Gastrocnemius medialis (tissue), 4 donors: ENCODE measurements at regions not wholly inside any gene's neighbourhood (a gene's known extent, or its start where the extent isn't known, plus 50 kb on each side); places are given as distances from the start of the nearest gene placed in this dataset.

ENCODE experiments used
- ATAC-seq, 2 donors: fragments of 150-250 bp; one replicate each; pipeline ENCODE4 v1.9.1; 2016
- DNase-seq, 2 donors: peaks; one replicate each; pipeline ENCODE4 v3.0.0-alpha.2; 2019
- H3K27ac ChIP-seq, 4 donors: fragments of 200-600 bp; sonication (generic); 1 replicate in 1 of 4; 2 replicates in 3 of 4; pipeline ENCODE4 v1.5.1; 2016 to 2018; ENCODE audit warnings: mild to moderate bottlenecking in 2 of 4, moderate library complexity in 1 of 4
- H3K27me3 ChIP-seq, 3 donors: fragments of 200-600 bp; sonication (generic) in 2 of 3; 1 replicate in 1 of 3; 2 replicates in 2 of 3; pipeline versions ENCODE4 v1.5.1 to v1.6.0; 2016 to 2019; ENCODE audit warnings: mild to moderate bottlenecking in 1 of 3, moderate library complexity in 1 of 3
- H3K36me3 ChIP-seq, 2 donors: fragments of 200-600 bp; sonication (generic) in 1 of 2; one replicate each; pipeline ENCODE4 v1.5.1; 2017 to 2018
- H3K4me1 ChIP-seq, 2 donors: fragments of 200-600 bp; sonication (generic) in 1 of 2; one replicate each; pipeline ENCODE4 v1.5.1; 2016 to 2017; ENCODE audit warnings: mild to moderate bottlenecking in 2 of 2
- H3K4me3 ChIP-seq, 4 donors: fragments of 200-600 bp; sonication (generic) in 3 of 4; 1 replicate in 1 of 4; 2 replicates in 3 of 4; pipeline ENCODE4 v1.5.1; 2016 to 2019; ENCODE audit warnings: mild to moderate bottlenecking in 2 of 4
- H3K9me3 ChIP-seq, 3 donors: fragments of 200-600 bp; sonication (generic) in 2 of 3; 1 replicate in 1 of 3; 2 replicates in 2 of 3; pipeline ENCODE4 v1.5.1; 2016 to 2019
- POLR2A ChIP-seq, 2 donors: fragments of 450-650 bp; IDR thresholded peaks; one replicate each; pipeline ENCODE4 v1.6.1; 2017; ENCODE audit warnings: antibody characterized with exemption in 2 of 2, mild to moderate bottlenecking in 2 of 2, moderate library complexity in 2 of 2
- in situ Hi-C, 4 donors: fragments of 200-750 bp; cut with MboI; loops; one replicate each; pipeline versions ENCODE4 v1.15.0 to v1.8.0; 2017; ENCODE audit warnings: low sequenced_read_pairs in 4 of 4
- intact Hi-C: fragments of 100-400 bp; cut with DNase I; formaldehyde crosslinking; loops from one replicate; pipeline ENCODE4 v1.15.1; 2023; ENCODE audit warnings: low total_unique reads
- TF ChIP-seq, protein P1 (sequence below), 5 experiments: fragments of 450-650 bp in 3 of 5; fragments of 200-600 bp in 2 of 5; sonication (generic) in 2 of 5; IDR thresholded peaks in 4 of 5; conservative IDR thresholded peaks in 1 of 5; 1 replicate in 4 of 5; 2 replicates in 1 of 5; pipeline ENCODE4 v1.5.1; 2016 to 2019; ENCODE audit warnings: antibody characterized with exemption in 5 of 5, mild to moderate bottlenecking in 3 of 5, moderate library complexity in 3 of 5

DNA sequence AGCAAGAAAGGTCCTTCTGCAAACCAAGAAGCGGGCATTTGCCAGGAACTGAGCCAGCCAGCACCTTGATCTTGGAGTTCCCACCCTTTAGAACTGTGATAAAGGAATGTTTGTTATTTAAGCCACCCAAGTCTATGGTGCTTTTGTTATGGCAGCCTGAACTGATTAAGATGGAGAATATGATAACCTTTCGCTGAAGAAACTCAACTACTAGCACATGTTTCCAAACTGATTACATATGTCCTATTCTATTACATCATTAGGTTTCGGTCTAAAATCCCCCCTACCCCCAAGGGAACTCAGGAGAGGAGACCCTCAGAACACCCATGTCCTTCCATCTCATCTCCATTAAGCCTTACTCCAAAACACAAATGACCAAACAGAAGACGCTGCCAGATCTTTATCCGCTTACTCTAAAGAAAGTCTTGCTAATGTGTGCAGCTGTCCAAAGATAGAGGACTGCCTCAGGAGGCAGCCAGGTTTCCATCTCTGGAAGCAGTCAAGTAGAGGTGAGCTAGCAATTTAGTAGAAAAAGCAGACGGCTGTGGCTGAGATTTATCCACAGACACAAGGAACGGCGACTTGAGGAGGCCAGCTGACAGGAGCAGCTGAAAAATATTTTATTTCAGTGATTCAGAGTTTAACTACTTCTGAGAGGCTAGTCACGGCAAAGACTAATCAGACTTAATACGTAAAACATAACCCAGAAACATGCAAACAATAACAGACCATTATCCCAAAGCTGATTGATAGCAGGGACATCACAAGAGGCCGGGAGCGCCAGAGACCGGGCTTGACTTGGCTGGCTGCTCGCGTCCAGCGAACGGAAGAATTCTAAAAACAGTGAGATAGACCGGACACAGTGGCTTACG is 611.4 kb upstream of the CDH5 start:
- TF ChIP-seq, protein P1, sequence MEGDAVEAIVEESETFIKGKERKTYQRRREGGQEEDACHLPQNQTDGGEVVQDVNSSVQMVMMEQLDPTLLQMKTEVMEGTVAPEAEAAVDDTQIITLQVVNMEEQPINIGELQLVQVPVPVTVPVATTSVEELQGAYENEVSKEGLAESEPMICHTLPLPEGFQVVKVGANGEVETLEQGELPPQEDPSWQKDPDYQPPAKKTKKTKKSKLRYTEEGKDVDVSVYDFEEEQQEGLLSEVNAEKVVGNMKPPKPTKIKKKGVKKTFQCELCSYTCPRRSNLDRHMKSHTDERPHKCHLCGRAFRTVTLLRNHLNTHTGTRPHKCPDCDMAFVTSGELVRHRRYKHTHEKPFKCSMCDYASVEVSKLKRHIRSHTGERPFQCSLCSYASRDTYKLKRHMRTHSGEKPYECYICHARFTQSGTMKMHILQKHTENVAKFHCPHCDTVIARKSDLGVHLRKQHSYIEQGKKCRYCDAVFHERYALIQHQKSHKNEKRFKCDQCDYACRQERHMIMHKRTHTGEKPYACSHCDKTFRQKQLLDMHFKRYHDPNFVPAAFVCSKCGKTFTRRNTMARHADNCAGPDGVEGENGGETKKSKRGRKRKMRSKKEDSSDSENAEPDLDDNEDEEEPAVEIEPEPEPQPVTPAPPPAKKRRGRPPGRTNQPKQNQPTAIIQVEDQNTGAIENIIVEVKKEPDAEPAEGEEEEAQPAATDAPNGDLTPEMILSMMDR (IDR thresholded peaks at IDR 0.05 in 4 of 5, conservative IDR thresholded peaks at IDR 0.05 in 1 of 5) = no peak
- TF ChIP-seq POLR2A (IDR thresholded peaks at IDR 0.05) = no peak

DNA sequence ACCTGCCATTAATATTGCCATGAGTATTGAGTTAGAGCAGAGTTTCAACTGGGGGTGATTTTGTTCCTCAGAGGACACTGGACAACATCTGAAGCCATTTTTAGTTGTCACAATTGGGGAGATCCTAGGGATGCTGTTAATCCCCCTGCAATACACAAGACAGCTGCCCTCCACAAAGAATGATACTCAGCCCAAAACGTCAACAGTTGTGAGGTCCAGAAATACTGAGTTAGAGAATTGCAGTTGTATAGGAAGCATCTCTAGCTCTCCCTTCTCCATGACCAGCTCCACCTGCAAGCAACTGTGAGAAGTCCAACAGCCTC is 614.0 kb upstream of the CDH5 start:
- no peak for TF ChIP-seq POLR2A (IDR thresholded peaks at IDR 0.05)
- TF ChIP-seq, protein P1 (IDR thresholded peaks at IDR 0.05 in 4 of 5, conservative IDR thresholded peaks at IDR 0.05 in 1 of 5) = no peak
- DNase-seq (no peak), ATAC-seq (no peak)
- Histone ChIP-seq H3K27me3 (no peaks in the 10 kb centered on the region), H3K27ac (no peak overlapping the region), H3K36me3 (no peaks in the 10 kb centered on the region), H3K4me3 (no peak overlapping the region), H3K4me1 (peaks cover 0 to 12% of the 10 kb centered on the region in 2 donors), H3K9me3 (no peaks in the 10 kb centered on the region)
- intact Hi-C loops (no loop called here), in situ Hi-C loops (no loop called here)

More for the DNA sequence above, 611.4 kb upstream of the CDH5 start:
- Histone ChIP-seq H3K4me1 (peaks cover 0 to 12% of the 10 kb centered on the region in 2 donors), H3K27me3 (no peaks in the 10 kb centered on the region), H3K36me3 (no peaks in the 10 kb centered on the region), H3K9me3 (no peaks in the 10 kb centered on the region), H3K27ac (no peak overlapping the region), H3K4me3 (no peak overlapping the region)
- in situ Hi-C loops (no loop called here), intact Hi-C loops (no loop called here)
- ATAC-seq (no peak), DNase-seq (no peak)

DNA sequence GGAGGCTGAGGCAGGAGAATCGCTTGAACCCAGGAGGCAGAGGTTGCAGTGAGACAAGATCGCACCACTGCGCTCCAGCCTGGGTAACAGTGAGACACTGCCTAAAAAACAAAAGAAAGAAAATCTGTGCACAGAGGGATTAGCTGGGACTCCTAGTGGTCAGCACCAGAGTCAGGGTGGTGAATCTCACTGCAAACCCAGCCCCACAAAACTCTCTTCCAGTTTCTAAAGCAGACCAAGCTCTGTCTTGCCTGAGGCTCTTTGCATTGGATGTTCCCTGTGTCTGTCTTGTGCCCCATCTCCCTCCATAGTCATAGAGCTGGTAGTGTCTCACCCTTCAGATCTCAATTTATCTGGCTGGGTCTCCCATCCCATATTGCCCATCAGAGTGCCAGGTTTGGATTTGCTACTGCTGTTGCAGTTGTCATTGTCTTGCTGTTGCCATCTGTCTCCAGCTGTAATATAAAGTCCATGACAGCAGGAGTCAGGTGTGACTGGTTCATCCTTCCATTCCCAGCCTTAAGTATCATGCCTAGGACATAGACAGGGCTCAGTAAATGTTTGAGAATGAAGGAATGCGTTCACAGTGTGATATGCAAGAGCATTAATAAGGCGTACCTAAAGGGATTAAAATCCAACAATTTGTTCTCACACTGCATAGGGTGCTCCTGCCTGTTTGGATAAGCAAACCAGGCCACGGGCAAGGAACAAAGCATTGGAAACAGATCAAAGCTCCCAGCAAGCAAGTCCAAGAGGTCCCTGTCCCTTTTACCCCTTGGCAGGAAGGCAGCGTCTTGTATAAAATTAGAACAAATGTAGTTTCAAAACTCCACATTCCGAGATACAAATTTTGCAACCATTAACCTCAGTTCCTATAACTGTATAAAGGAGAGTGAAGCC is 614.6 kb upstream of the CDH5 start:
- DNase-seq (no peak), ATAC-seq (no peak)
- H3K4me1 ChIP-seq = peaks cover 0 to 6% of the 10 kb centered on the region in 2 donors
- no peak for TF ChIP-seq POLR2A (IDR thresholded peaks at IDR 0.05)
- TF ChIP-seq, protein P1 (IDR thresholded peaks at IDR 0.05 in 4 of 5, conservative IDR thresholded peaks at IDR 0.05 in 1 of 5) = no peak
- H3K27ac ChIP-seq = no peak overlapping the region
- H3K27me3 ChIP-seq = no peaks in the 10 kb centered on the region
- no peak overlapping the region for H3K4me3 ChIP-seq
- intact Hi-C loops (no loop called here), in situ Hi-C loops (no loop called here)
- H3K36me3 ChIP-seq = no peaks in the 10 kb centered on the region
- H3K9me3 ChIP-seq = no peaks in the 10 kb centered on the region

DNA sequence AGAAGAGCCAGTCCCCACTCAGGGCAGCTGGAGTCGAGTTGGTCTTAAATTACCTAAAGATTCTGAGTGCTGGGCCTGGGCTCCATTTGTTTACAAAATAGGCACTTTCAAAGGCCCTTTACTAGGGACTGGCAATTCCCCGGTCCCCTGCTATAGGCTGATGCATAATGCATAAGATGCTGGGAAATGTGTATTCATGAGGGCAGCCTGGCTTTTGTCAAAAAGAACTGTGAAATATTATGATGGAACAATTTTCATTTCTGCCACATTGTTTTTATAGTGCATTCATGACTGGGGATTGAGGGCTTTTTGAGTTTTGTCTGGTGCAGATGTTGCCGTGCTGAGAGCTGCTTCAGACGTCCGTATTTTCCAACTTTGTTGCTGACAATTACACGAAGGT is 617.0 kb upstream of the CDH5 start:
- H3K36me3 ChIP-seq = no peaks in the 10 kb centered on the region
- ATAC-seq (no peak), DNase-seq (no peak)
- intact Hi-C loops = no loop called here
- no peaks in the 10 kb centered on the region for H3K27me3 ChIP-seq
- H3K27ac ChIP-seq = no peak overlapping the region
- H3K4me3 ChIP-seq = no peak overlapping the region
- no peaks in the 10 kb centered on the region for H3K9me3 ChIP-seq
- H3K4me1 ChIP-seq = no peaks in the 10 kb centered on the region
- no peak for TF ChIP-seq POLR2A (IDR thresholded peaks at IDR 0.05)
- TF ChIP-seq, protein P1 (IDR thresholded peaks at IDR 0.05 in 4 of 5, conservative IDR thresholded peaks at IDR 0.05 in 1 of 5) = no peak
- in situ Hi-C loops = no loop called here
